ENCODE measurements at regions not wholly inside any gene's neighbourhood (a gene's known extent, or its start where the extent isn't known, plus 50 kb on each side); places are given as distances from the start of the nearest gene placed in this dataset.

DNA sequence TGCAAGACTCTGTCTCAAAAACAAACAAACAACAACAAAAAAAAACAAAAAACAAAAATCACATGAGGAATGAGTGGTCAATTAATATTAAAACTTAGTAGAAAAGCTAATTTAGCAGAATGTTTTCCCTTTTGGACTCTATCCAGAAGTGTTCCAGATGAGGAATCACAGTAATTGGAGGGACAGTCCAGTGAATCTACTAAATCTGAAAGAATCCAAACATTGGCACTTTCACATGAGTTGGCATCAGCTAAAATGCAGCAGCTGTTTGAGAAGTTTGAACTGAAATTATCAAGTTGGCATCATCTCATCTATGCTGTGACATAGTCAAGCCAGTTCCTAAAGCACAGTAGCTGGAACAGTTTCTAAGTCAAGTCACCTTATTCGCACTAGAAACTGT lies 367.8 kb downstream of the PPP1R3A start:
- TF ChIP-seq, protein P1, sequence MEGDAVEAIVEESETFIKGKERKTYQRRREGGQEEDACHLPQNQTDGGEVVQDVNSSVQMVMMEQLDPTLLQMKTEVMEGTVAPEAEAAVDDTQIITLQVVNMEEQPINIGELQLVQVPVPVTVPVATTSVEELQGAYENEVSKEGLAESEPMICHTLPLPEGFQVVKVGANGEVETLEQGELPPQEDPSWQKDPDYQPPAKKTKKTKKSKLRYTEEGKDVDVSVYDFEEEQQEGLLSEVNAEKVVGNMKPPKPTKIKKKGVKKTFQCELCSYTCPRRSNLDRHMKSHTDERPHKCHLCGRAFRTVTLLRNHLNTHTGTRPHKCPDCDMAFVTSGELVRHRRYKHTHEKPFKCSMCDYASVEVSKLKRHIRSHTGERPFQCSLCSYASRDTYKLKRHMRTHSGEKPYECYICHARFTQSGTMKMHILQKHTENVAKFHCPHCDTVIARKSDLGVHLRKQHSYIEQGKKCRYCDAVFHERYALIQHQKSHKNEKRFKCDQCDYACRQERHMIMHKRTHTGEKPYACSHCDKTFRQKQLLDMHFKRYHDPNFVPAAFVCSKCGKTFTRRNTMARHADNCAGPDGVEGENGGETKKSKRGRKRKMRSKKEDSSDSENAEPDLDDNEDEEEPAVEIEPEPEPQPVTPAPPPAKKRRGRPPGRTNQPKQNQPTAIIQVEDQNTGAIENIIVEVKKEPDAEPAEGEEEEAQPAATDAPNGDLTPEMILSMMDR (IDR thresholded peaks at IDR 0.05), result no peak
- no peak for TF ChIP-seq POLR2A (IDR thresholded peaks at IDR 0.05)
- TF ChIP-seq POLR2AphosphoS5 (IDR thresholded peaks at IDR 0.05), result no peak
